IMR-90 (cell line): ENCODE measurements at regions not wholly inside any gene's neighbourhood (a gene's known extent, or its start where the extent isn't known, plus 50 kb on each side); places are given as distances from the start of the nearest gene placed in this dataset.

Experiments
- CTCF ChIP-seq: conservative IDR thresholded peaks from 2 replicates; pipeline ENCODE4 v1.5.1; 2012; ENCODE audit warnings: mild to moderate bottlenecking, low read depth, low read length, improper control_type of control experiment
- RFX5 ChIP-seq: IDR thresholded peaks from 2 replicates; pipeline ENCODE4 v1.8.0; 2012; ENCODE audit warnings: low read depth, mild to moderate bottlenecking, low read length, moderate library complexity
- USF2 ChIP-seq: fragments of 150-350 bp; IDR thresholded peaks from 2 replicates; pipeline ENCODE4 v1.6.1; 2017; ENCODE audit warnings: mild to moderate bottlenecking, antibody characterized with exemption, low read length, low read depth

- TF ChIP-seq RFX5 (no peak), USF2 (no peak), CTCF (no peak)
Observed at GRCh38 chr2:195352581-195352980, 304.4 kb upstream of the SLC39A10 start.
